Thymus (tissue), 11 donors: ENCODE measurements at regions not wholly inside any gene's neighbourhood (a gene's known extent, or its start where the extent isn't known, plus 50 kb on each side); places are given as distances from the start of the nearest gene placed in this dataset.

Experiments
- DNase-seq, 9 donors: peaks; one replicate each; pipeline ENCODE4 v3.0.0-alpha.2; 2013; ENCODE audit warnings: low spot score in 9 of 9, low read depth in 6 of 9, missing footprints in 1 of 9
- H3K27ac ChIP-seq, 2 donors: one replicate each; pipeline ENCODE4 v1.5.1; 2013; ENCODE audit warnings: control low read depth in 1 of 2, low read depth in 1 of 2, low read length in 1 of 2, mild to moderate bottlenecking in 1 of 2, moderate library complexity in 1 of 2
- H3K27me3 ChIP-seq, 2 donors: one replicate each; pipeline ENCODE4 v1.5.1; 2013; ENCODE audit warnings: low read length in 1 of 2; ENCODE audit not compliant: control insufficient read depth in 2 of 2, insufficient read depth in 1 of 2
- H3K36me3 ChIP-seq, 2 donors: one replicate each; pipeline ENCODE4 v1.5.1; 2013; ENCODE audit warnings: low read length in 1 of 2, mild to moderate bottlenecking in 1 of 2, moderate library complexity in 1 of 2; ENCODE audit not compliant: control insufficient read depth in 2 of 2, insufficient read depth in 2 of 2
- H3K4me1 ChIP-seq, 2 donors: one replicate each; pipeline ENCODE4 v1.5.1; 2013; ENCODE audit warnings: low read length in 2 of 2; ENCODE audit not compliant: control insufficient read depth in 2 of 2, insufficient read depth in 2 of 2
- H3K4me3 ChIP-seq, 2 donors: one replicate each; pipeline ENCODE4 v1.5.1; 2013; ENCODE audit warnings: low read length in 2 of 2, control low read depth in 1 of 2, mild to moderate bottlenecking in 1 of 2
- H3K9me3 ChIP-seq, 2 donors: one replicate each; pipeline ENCODE4 v1.5.1; 2013; ENCODE audit warnings: low read length in 1 of 2, mild to moderate bottlenecking in 1 of 2; ENCODE audit not compliant: control insufficient read depth in 2 of 2, insufficient read depth in 1 of 2
- WGBS: extraction: QIAGEN DNeasy Blood & Tissue Kit; methylation state at CpG from one replicate; pipeline ENCODE4 v1.1.7; 2013; 5-methylcytosine and 5-hydroxymethylcytosine counted together
- donor health status: healthy.

DNA sequence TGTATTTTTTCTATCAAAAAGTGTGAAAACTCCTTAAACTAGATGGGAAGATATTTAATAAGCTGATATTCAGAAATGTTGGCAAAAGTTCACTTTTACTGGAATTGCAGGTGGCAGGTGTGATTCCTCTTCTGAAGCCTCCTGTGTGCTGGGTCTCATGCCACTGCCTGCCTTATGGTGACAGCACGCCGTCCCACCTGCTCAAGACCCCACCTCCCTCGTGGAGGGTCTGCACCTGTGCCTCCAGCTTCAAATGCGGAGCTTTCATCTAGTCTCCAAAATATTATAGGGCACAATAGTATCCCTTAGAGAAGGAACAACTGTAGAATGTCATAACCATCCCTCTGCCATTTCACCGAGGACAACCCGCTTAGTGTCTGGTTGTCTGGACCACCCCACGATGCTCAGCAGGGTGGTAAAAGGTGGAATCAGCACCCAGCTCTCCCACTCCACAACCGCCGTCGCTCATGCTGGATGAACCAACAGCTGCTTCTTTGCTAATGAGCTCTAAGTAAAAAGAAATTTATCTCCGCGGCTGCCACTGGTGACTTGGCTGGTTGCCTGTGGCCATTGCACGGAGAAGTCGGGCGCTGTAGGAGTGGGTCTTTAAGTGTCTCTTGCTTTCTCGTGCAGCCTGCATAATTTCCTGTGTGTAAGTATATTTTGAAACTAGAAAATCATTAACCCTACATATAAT is 119.3 kb upstream of the TCERG1L start:
- DNase-seq, result no peak
- H3K4me1 ChIP-seq, result no peaks in the 10 kb centered on the region
- H3K27ac ChIP-seq, result no peak overlapping the region
- 91% methylated on average over 16 of the region's 16 CpGs for WGBS
- no peaks in the 10 kb centered on the region for H3K36me3 ChIP-seq
- H3K4me3 ChIP-seq, result no peak overlapping the region
- no peaks in the 10 kb centered on the region for H3K9me3 ChIP-seq
- no peaks in the 10 kb centered on the region for H3K27me3 ChIP-seq

DNA sequence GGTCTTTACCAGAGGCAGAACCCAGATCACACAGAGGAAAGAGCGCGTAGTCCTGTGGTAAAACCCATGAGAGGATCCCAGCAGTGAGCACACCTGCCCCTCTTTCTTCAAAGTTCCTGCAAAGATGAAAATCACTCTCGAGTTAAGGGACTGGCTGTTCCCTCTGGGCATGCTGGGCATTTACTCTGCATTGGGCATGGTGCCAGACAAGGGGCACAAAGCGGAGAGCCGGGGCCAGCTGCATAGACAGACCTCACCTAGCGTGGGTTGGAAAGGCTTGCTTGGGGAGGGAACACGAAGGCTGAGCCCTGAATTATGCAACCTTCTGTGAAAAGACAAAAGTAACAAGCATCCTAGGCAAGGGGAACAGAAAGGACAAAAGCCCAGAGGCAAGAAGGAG is 120.0 kb upstream of the TCERG1L start:
- Histone ChIP-seq H3K4me3 (no peak overlapping the region), H3K9me3 (no peaks in the 10 kb centered on the region), H3K27ac (no peak overlapping the region), H3K36me3 (no peaks in the 10 kb centered on the region), H3K4me1 (no peaks in the 10 kb centered on the region), H3K27me3 (no peaks in the 10 kb centered on the region)
- 76% methylated on average over 7 of the region's 7 CpGs for WGBS
- DNase-seq, result no peak

DNA sequence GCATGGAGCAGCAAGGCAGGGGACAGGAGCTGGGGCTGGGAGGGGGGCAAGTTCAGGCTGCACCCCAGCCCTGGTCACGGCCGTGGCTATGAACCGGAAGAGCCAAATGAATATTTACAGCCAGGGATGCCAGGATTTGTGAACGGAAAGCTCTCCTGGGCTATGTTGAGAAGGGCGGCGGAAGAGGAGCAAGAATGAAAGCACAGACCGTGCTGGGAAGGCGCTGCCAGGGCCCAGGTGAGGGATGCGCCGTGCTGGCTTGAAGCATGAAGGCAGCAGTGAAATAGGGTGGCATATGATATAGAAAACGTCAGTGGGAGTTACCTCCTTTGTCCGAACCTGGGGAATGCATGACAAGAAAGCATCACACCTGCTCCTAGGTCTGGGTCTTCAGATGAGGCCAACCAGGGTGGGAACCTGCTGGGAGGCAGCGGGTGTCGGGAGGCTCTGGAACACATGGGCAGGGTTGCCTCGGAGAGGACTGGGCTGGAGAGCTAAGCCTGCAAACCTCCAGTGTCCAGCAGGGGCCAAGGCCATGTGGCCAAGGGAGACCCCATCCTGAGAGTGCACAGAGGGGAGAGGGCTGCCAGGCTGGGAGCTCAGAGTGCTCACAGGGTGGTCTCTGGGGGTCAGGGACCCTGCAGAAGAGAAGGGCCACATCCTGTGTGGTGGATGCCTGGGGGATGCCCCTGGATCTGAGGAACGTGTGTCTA is 120.6 kb upstream of the TCERG1L start:
- DNase-seq, result no peak
- 91% methylated on average over 16 of the region's 16 CpGs for WGBS

DNA sequence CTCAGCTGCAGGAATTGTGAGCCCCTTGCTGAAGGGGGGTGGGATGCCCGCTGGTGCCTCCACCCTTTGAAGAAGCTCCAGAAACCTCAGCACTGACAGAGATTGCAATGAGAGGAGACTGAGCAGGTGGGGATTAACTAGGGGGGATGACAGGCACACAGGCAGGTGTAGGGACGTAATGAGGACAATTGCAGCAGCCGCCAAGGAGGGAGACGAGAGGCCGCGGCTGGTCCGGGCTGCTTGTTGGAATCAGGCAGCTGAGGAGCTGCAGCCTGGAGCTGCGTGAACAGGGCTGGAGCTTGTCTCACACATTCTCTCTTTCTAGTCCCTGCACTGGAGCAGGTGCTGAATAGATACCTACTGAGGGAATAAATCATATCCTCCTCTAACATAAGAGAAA is 122.0 kb upstream of the TCERG1L start:
- no peak for DNase-seq
- H3K9me3 ChIP-seq, result no peaks in the 10 kb centered on the region
- H3K4me1 ChIP-seq, result no peaks in the 10 kb centered on the region
- no peaks in the 10 kb centered on the region for H3K27me3 ChIP-seq
- H3K27ac ChIP-seq, result no peak overlapping the region
- WGBS, result 90% methylated on average over 8 of the region's 8 CpGs
- H3K36me3 ChIP-seq, result no peaks in the 10 kb centered on the region
- H3K4me3 ChIP-seq, result no peak overlapping the region

More for the DNA sequence above, 120.6 kb upstream of the TCERG1L start:
- Histone ChIP-seq H3K36me3 (no peaks in the 10 kb centered on the region), H3K27ac (no peak overlapping the region), H3K9me3 (no peaks in the 10 kb centered on the region), H3K27me3 (no peaks in the 10 kb centered on the region), H3K4me1 (no peaks in the 10 kb centered on the region), H3K4me3 (no peak overlapping the region)

DNA sequence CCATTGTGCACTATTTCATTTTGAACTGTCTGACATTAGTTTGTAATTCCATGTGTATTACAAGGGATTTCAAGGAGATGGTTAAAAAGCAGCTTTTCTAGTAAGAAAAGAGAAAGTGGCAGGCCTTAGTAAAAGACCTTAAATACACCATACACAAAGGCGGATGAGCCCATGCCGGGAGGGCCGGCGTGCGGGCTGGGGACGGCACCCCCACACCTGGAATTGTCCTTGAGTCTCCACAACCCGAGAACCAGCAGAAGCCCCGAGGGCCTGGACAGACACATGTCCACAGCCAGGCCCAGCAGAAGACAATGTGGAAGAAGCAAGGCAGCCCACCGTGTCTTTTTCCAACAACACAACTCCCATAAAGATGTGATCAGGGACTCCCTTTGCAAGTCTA is 123.7 kb upstream of the TCERG1L start:
- H3K4me3 ChIP-seq, result no peak overlapping the region
- no peaks in the 10 kb centered on the region for H3K9me3 ChIP-seq
- 94% methylated on average over 9 of the region's 9 CpGs for WGBS
- no peak overlapping the region for H3K27ac ChIP-seq
- no peaks in the 10 kb centered on the region for H3K27me3 ChIP-seq
- no peaks in the 10 kb centered on the region for H3K36me3 ChIP-seq
- H3K4me1 ChIP-seq, result no peaks in the 10 kb centered on the region
- DNase-seq, result no peak

DNA sequence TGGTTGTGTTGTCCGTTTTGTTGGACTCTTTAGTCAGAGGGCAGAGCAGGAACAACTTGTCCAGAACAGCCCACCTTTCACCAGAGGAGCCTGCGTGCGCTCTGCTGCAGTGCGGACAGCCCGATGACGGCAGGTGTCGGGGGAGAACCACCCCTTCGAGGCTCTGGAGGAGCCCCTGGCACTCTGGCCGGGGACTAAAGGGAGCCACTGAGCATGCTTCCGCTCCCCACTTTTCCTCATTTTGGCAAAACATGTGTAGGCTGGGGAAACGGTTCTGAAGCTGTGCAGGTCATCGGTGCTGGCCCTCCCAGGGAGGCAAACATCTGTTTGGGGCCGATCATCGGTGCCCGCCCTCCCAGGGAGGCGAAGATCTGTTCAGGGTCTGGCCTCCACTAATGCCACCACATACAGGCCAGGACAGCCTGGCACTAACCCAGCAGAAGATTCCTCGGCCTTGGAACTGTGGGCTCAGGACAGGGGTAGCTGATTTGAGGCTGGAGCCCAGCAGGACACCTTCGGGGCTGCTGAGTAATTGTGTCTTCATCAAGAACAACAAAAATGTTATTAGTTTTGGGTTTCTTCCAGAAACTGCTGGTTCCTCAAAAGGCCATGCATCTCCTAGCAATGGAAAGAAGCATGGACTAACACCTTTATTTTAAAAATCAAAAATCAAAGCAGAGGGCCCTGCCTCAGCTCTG is 124.4 kb upstream of the TCERG1L start:
- H3K4me1 ChIP-seq, result no peaks in the 10 kb centered on the region
- no peaks in the 10 kb centered on the region for H3K36me3 ChIP-seq
- H3K27me3 ChIP-seq, result peaks cover 0 to 3% of the 10 kb centered on the region in 2 donors
- H3K27ac ChIP-seq, result no peak overlapping the region
- 91% methylated on average over 18 of the region's 18 CpGs for WGBS
- H3K9me3 ChIP-seq, result no peaks in the 10 kb centered on the region
- no peak overlapping the region for H3K4me3 ChIP-seq
- DNase-seq, result no peak

DNA sequence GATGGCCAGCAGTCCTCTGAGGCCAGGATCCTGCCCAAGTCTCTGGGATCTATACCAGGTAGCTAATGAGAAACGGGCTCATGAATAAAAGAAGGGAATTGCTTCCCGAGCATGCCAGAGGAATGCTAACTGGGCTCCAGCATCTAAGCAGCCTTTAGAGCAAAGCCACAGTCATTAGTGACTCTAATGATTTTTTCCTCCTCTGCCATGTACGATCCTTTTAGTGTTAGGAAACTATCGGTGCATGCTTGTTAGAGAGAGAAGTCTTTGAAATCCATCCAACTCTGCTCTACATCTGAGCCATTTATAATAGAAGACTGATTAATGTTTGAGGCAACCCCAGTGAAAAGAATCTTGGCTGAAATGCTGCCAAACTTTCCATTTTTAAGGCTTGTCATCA is 124.9 kb upstream of the TCERG1L start:
- Histone ChIP-seq H3K36me3 (no peaks in the 10 kb centered on the region), H3K27ac (no peak overlapping the region), H3K9me3 (no peaks in the 10 kb centered on the region), H3K4me1 (no peaks in the 10 kb centered on the region), H3K27me3 (peaks cover 0 to 3% of the 10 kb centered on the region in 2 donors), H3K4me3 (no peak overlapping the region)
- no peak for DNase-seq
- 88% methylated on average over 4 of the region's 4 CpGs for WGBS

DNA sequence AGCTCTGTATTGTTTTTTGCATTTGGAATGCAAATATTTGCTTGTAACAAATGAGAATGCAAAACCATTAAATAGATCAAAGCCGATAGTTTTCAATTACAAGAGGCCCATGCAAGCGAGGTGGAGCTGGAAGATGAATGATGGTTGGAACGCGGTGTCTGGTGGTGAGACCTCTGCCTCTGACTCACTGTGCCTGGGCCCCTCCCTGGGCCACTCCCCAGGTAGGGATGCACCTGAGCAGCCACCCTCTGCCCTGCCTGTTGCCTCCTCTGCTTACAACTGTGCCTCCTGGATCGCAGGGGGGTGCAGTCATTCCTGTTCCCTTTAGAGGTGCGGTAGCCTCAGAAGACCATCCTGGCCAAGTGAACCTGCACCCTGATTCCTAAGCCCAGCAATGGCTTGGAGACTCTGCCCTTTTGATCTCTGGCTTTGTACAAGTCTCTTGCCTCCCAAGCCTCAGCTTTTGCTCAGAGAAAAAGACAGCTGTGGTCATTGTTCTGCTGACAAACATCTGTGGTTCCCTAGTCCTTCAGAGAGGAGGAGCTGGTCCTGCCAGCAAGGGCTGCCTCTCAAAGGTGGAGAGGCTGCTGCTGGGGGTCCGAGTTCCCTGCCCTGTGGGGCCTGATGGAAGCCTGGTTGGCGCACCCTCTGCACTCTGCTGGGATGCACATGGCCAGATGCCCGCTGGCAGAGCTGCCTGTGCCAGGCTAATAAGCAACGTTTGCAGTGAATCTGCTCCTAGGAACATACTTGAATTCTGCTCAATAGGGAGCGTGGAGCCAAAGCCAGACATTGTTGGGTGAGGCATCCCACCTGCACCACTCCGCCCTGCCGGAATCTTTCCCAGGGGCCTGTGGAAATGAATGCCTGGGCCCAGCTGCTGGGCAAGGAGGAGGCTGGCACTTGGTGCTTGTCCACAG is 126.3 kb upstream of the TCERG1L start:
- H3K36me3 ChIP-seq, result no peaks in the 10 kb centered on the region
- DNase-seq, result no peak
- peaks cover 0 to 3% of the 10 kb centered on the region in 2 donors for H3K27me3 ChIP-seq
- H3K4me3 ChIP-seq, result no peak overlapping the region
- H3K27ac ChIP-seq, result no peak overlapping the region
- H3K4me1 ChIP-seq, result no peaks in the 10 kb centered on the region
- 91% methylated on average over 13 of the region's 13 CpGs for WGBS
- H3K9me3 ChIP-seq, result no peaks in the 10 kb centered on the region
